IMR-90 (cell line): ENCODE measurements at regions not wholly inside any gene's neighbourhood (a gene's known extent, or its start where the extent isn't known, plus 50 kb on each side); places are given as distances from the start of the nearest gene placed in this dataset.
"Not testable (repeated sequence)": the region's sequence is repeated elsewhere in the genome, so short reads cannot be mapped to it uniquely, and the experiment has no call there.

ENCODE experiments used
- FOS ChIP-seq: fragments of 150-350 bp; IDR thresholded peaks from 2 replicates; pipeline ENCODE4 v1.6.1; 2016; ENCODE audit warnings: low read depth, low read length
- MXI1 ChIP-seq: IDR thresholded peaks from 2 replicates; pipeline ENCODE4 v1.6.1; 2012; ENCODE audit warnings: low read depth, mild to moderate bottlenecking, low read length, moderate library complexity, borderline replicate concordance
- POLR2A ChIP-seq: IDR thresholded peaks from 2 replicates; pipeline ENCODE4 v1.6.1; 2012; ENCODE audit warnings: mild to moderate bottlenecking, low read depth, low read length
- RAD21 ChIP-seq: IDR thresholded peaks from 2 replicates; pipeline ENCODE4 v1.6.1; 2012; ENCODE audit warnings: low read length, improper control_type of control experiment
- RCOR1 ChIP-seq: IDR thresholded peaks from 2 replicates; pipeline ENCODE4 v1.6.1; 2012; ENCODE audit warnings: mild to moderate bottlenecking, low read length, improper control_type of control experiment; ENCODE audit not compliant: insufficient replicate concordance
- RFX5 ChIP-seq: IDR thresholded peaks from 2 replicates; pipeline ENCODE4 v1.8.0; 2012; ENCODE audit warnings: low read depth, mild to moderate bottlenecking, low read length, moderate library complexity
- SMC3 ChIP-seq: fragments of 150-350 bp; IDR thresholded peaks from 2 replicates; pipeline ENCODE4 v1.6.1; 2016; ENCODE audit warnings: low read depth, mild to moderate bottlenecking, antibody characterized with exemption, low read length, moderate library complexity
- TF ChIP-seq, protein P1 (sequence below): conservative IDR thresholded peaks from 2 replicates; pipeline ENCODE4 v1.5.1; 2012; ENCODE audit warnings: mild to moderate bottlenecking, low read depth, low read length, improper control_type of control experiment
- TF ChIP-seq, protein P2 (sequence below): fragments of 150-350 bp; IDR thresholded peaks from 2 replicates; pipeline ENCODE4 v1.6.1; 2017; ENCODE audit warnings: mild to moderate bottlenecking, antibody characterized with exemption, low read length, low read depth

DNA sequence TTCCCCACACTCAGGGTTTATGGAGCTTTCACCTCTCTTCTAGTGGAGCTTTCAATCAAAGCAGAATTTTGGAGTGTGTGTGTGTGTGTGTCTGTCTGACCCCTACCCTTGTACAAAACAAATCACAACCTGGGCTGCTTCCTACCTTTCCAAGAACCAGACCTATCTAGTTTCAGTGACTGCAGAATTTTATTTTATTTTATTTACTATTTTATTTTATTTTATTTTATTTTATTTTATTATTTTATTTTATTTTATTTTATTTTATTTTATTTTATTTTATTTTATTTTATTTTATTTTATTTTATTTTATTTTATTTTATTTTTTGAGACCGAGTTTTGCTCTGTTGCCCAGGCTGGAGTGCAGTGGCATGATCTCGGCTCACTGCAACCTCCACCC, 151.6 kb upstream of the SEMA6A start:
- TF ChIP-seq, protein P1, sequence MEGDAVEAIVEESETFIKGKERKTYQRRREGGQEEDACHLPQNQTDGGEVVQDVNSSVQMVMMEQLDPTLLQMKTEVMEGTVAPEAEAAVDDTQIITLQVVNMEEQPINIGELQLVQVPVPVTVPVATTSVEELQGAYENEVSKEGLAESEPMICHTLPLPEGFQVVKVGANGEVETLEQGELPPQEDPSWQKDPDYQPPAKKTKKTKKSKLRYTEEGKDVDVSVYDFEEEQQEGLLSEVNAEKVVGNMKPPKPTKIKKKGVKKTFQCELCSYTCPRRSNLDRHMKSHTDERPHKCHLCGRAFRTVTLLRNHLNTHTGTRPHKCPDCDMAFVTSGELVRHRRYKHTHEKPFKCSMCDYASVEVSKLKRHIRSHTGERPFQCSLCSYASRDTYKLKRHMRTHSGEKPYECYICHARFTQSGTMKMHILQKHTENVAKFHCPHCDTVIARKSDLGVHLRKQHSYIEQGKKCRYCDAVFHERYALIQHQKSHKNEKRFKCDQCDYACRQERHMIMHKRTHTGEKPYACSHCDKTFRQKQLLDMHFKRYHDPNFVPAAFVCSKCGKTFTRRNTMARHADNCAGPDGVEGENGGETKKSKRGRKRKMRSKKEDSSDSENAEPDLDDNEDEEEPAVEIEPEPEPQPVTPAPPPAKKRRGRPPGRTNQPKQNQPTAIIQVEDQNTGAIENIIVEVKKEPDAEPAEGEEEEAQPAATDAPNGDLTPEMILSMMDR, result not testable (repeated sequence)
- TF ChIP-seq, protein P2, sequence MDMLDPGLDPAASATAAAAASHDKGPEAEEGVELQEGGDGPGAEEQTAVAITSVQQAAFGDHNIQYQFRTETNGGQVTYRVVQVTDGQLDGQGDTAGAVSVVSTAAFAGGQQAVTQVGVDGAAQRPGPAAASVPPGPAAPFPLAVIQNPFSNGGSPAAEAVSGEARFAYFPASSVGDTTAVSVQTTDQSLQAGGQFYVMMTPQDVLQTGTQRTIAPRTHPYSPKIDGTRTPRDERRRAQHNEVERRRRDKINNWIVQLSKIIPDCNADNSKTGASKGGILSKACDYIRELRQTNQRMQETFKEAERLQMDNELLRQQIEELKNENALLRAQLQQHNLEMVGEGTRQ, result not testable (repeated sequence)
- not testable (repeated sequence) for TF ChIP-seq RAD21, RCOR1, MXI1, POLR2A, FOS, RFX5, SMC3
